Cerebellar cortex (tissue), 1 donor: ENCODE measurements at regions not wholly inside any gene's neighbourhood (a gene's known extent, or its start where the extent isn't known, plus 50 kb on each side); places are given as distances from the start of the nearest gene placed in this dataset.

Experiments used
- DNase-seq: peaks from one replicate; pipeline ENCODE4 v3.0.0-alpha.2; 2015; ENCODE audit warnings: low spot score

GRCh38 chr14:94995551-94995950, 161.8 kb downstream of the DICER1 start:
- no peak for DNase-seq

GRCh38 chr14:94994245-94994644, 163.1 kb downstream of the DICER1 start:
- no peak for DNase-seq

GRCh38 chr14:94992046-94992445, 165.3 kb downstream of the DICER1 start:
- no peak for DNase-seq

- DNase-seq: no peak
Observed at GRCh38 chr14:94989946-94990345, 167.4 kb downstream of the DICER1 start.

- DNase-seq: no peak
Observed at GRCh38 chr14:94989417-94989816, 167.9 kb downstream of the DICER1 start.

- DNase-seq: no peak
Observed at GRCh38 chr14:94987409-94987808, 169.9 kb downstream of the DICER1 start.

- no peak for DNase-seq
Observed at GRCh38 chr14:94979891-94980290, 177.4 kb downstream of the DICER1 start.

GRCh38 chr14:94977016-94977415, 180.3 kb downstream of the DICER1 start:
- no peak for DNase-seq

GRCh38 chr14:94975366-94975765, 182.0 kb downstream of the DICER1 start:
- no peak for DNase-seq

GRCh38 chr14:94974893-94975292, 182.4 kb downstream of the DICER1 start:
- DNase-seq: no peak

- DNase-seq: no peak
Observed at GRCh38 chr14:94974422-94974821, 182.9 kb downstream of the DICER1 start.

- peak; percentile 12 for DNase-seq
Observed at GRCh38 chr14:94971750-94972149, 185.6 kb downstream of the DICER1 start.

GRCh38 chr14:94970941-94971730, 186.2 kb downstream of the DICER1 start:
- no peak for DNase-seq

- DNase-seq: no peak
Observed at GRCh38 chr14:94969766-94970165, 187.6 kb downstream of the DICER1 start.

- DNase-seq: no peak
Observed at GRCh38 chr14:94966868-94967267, 190.5 kb downstream of the DICER1 start.

GRCh38 chr14:94966344-94966743, 191.0 kb downstream of the DICER1 start:
- no peak for DNase-seq

GRCh38 chr14:94965551-94966313, 191.6 kb downstream of the DICER1 start:
- DNase-seq: no peak

- no peak for DNase-seq
Observed at GRCh38 chr14:94964931-94965330, 192.4 kb downstream of the DICER1 start.

GRCh38 chr14:94964181-94964580, 193.1 kb downstream of the DICER1 start:
- DNase-seq: no peak

GRCh38 chr14:94963051-94963450, 193.1 kb upstream of the GSC start:
- DNase-seq: no peak

- no peak for DNase-seq
Observed at GRCh38 chr14:94962166-94962575, 192.3 kb upstream of the GSC start.

GRCh38 chr14:94961386-94962165, 191.7 kb upstream of the GSC start:
- no peak for DNase-seq
